Activated CD4-positive, CD25-positive, alpha-beta regulatory T cell treated with anti-CD3 and anti-CD28 coated beads, Interleukin-2, amount 50 U/mL, for 24 hours (primary cell): ENCODE measurements at regions not wholly inside any gene's neighbourhood (a gene's known extent, or its start where the extent isn't known, plus 50 kb on each side); places are given as distances from the start of the nearest gene placed in this dataset.

Source experiments
- ATAC-seq, 2 donors: fragments of 150-1000 bp; cut with Tn5 transposase; one replicate each; pipeline ENCODE4 v1.10.0; 2021; ENCODE audit warnings: mild to moderate bottlenecking in 1 of 2, moderate library complexity in 1 of 2

DNA sequence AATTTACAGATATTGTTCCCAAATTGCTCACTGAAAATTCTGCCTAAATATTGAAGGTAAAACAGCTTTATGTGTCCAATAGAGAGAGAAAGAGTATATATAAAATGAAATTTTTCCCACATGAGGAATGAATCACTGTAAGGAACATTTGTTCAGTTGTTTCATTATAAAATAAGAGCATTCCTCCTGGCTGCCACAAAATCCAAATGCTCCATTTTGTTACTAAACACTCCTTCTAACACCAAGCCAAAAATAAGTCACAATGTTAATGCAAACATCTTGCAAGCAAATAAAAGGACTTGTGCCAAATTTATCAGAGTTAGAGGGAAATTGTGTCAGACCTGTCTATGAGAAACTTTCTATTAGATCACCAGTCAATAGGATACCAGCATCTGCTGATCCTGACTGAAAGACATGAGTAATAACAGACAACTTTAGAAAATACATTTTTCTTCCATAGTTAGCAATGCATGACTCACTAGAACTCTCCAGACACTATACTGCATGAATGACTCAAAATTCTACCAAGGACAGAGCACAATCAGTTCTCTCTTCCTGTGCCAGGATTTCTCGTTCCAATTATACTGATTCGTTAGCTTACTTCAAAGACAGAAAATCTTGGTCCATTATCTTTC lies 83.5 kb upstream of the FNDC3A start:
- peak; percentile 98 to 99 for ATAC-seq

DNA sequence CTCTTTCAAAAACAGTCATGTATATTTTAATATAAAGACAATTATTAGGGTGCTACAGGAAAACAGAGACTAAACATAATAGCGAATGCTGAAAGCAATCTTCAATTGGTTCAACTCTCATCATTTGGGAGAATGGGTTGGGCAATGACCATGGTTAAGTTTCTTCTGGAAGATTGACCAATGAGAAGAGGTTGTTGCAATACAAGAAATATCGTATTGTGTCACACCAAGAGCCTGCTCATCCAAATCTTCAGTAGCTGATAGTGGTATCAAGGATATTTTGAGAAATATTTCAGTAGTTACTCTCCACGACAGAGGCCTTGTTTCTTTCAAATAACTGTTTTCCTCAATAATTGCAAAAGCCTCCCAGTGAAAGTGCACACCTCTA lies 83.0 kb upstream of the FNDC3A start:
- ATAC-seq: no peak

DNA sequence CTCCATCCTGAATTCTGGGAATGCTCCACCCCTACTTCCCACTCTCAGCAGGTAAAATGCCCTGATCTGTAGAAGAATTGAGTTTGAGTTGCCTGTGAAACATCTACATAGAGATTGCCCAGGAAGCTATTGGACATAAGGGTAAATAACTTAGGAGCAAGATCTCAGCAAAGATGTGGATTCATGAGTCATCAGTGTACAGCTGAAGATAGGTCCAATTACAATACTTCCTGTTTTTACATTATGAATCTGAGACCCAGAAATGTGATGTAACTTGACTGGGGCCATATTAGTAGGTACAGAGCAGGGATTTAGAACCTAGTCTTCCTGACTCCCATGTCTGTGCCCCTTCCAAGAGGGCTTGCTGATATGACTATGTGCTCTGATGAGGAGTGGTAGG lies 79.4 kb upstream of the FNDC3A start:
- no peak for ATAC-seq

DNA sequence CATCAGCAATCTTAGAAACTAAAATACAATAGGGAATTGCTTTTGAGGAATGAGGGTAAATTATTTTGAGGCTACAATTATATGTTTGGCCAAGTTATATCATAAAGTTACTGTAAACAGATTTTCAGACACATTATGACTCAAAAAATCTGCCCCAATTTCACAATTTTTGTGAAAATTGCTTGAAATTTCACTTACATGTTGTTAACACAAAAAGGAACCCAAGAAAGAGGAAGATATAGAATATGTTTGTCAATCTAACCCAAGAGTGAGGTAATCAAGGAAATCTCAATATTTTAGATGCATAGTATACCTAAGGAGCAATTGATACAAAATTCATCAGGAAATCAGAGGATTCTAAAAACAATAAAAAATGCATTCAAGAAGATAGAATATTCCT lies 73.9 kb upstream of the FNDC3A start:
- ATAC-seq: no peak

DNA sequence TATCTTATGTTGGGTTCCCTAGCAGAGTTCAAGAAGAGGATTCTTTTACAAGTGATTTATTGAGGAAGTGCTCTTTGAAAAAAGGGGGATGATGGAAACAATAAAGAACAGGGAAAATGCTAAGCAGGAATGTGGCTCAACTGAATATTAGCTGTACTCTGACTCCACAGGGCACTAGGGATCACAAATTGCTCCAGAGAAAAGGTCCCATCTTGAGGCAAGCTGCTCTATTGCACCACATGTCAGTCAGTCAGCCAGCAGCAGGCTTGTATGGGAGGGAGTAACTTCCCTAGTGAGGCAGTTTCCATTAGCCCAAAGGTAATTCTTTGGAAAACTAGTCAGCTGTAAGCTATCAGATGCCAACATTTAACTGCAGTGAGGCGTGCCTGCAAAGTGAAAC lies 73.3 kb upstream of the FNDC3A start:
- ATAC-seq: no peak

DNA sequence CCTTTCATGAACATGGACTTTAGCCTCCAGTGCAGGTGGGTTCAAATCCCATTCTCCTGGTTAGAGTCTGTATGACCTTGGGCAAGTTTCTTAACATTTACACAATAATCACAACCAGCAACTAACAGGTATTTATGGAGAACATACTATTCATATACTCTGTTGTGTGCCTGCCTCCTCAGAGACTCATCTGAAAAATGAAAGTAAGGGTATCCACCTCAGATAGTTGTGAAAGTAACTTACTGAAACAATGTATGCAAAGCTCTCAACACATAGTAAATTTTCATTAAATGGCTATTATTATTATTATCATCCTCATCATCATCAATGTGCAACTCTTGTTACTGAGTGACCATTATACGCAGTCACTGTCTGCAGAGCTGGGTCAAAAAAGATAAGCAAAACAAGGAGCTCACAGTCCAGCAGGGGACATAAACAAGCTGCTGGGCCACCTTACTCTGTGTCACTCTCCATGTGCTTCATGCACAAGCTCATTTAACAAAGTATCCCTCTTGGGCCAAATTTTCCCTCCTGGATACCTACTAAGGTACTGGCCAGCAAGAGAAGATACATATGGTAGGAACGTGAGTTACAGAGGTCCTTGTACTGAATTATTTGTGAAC lies 70.9 kb upstream of the FNDC3A start:
- ATAC-seq: peak in 1 of 2 donors; percentile 58

DNA sequence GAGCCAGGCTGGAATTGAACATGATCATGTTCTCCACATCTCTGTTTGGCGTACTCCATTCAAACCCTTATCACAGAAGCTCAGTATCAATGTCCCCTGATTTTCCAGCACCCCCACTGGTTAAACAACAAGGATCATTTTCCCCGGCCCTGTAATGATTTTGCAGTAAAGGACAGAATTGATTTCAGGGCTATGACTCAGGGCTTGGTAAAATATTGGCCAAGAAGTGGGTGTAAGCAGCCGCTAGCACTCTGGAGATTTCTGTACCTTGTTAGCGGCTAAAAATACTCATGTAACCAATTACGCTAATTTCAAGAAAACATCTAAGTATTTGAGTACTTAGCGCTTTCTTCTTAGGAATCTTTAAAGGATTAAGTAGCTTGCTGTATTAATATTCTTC lies 69.5 kb upstream of the FNDC3A start:
- peak in 1 of 2 donors; percentile 30 for ATAC-seq

DNA sequence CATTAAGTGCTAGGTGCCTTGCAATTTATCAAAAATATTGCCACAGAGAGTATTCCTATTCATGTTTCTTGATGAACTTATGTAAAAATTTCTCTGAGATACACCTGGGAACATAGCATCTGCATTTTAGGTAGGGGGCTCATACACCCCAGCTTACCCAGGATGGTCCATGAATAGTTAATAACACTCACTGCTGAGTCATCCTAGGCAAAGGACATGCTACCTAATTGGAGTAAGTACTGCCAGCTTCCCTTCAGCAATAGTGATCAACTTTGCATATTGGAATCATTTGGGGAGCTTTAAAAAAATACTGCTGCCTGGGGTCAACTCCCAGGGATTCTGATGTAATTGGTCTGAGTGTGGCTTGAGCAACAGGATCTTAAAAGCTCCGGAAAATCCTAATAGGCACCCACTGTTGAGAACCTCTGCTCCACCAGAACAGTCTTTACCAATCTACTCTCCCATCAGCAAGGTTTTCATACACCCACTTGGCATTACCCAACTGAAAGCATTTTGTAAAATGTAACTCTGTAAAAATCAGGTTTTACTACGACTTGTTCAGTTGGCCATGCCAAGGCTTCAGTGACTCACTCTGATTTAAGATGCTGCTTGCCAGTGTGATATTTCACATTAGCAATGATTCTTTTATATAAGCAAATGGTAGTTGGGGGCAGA lies 67.2 kb upstream of the FNDC3A start:
- no peak for ATAC-seq

DNA sequence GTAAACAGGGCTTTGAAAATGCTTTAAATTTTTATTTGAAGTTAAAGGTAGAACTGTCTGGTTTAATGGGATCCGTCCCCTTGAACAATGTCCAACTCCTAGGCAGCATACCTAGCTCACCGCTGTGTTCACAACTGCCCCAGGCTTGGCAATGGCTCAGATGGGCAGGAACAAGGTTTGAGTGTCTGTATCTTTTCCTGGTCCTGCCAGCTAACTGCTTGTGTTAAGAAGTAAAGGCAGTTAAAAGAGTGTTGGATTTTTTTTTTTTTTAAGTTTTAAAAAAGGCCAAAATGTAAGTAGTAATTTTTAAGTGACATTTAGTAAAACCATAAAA lies 66.7 kb upstream of the FNDC3A start:
- ATAC-seq: no peak

DNA sequence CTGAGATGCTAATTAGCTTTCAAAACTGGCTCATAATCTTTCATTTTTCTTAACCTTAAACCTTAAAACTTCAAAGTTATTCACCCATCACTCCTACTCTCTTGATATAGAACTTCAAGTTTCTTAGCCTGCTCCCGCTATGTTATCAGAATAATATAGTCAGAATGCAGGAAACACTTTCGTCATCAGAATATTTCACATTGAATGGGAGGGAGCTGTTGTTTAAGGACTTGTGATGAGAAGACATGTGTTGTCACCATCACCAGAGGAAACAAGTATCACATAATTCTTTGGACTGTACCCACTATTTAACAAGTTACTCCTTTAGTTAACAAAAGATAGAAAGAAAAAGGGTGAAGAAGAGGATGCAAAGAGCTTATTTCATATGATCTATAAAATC lies 65.0 kb upstream of the FNDC3A start:
- ATAC-seq: no peak

DNA sequence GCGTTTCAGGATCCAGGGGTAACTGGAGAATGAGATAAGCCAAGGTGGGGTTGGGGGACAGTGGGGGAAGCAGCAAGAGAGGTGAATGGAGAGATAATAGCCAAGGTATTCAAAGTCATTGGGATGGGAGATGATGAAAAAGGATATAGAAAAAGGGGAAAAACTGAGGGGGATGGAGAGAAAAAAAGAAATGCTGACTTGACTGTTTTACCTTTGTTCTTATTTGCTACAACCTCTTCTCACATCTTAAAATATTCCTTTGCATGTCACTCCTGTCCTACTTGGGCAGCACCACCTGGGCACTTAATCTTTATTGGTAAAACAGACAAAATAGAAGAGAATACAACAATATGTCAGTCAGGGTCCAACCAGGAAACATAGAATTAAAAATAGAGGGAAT lies 56.0 kb upstream of the FNDC3A start:
- ATAC-seq: no peak

DNA sequence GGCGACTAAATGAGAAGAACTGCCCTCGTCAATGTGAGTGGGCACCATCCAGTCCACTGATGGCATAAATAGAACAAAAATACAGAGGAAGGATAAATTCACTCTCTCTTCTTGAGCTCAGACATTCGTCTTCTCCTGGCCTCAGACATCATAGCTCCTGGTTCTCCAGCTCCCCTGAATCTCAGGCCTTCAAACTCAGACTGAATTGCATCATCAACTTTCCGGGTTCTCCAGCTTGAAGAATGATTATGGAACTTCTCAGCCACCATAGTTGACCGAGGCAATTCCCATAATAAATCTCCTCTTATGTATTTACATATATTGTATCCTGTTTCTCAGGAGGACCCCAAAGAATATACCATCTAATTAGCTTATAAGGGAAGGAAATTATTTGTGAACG lies 55.0 kb upstream of the FNDC3A start:
- ATAC-seq: no peak

DNA sequence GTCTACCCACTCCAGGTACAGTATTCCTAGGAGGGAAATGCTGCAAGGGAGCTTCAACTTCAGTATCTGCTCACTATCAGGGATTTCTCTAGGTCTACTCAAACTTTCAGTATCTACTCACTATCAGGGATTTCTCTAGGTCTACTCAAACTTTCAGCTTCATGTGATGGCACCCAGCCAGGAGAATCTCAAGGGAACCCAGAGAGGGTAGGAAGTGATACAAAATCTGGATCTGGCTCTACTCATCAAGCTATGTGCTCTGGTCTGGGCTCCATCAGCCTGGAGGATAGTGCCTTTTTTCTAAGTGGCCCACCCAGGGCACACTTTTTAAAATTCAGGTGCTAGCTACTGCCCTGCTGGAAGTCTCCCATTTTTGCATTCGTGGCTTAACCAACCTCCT lies 52.3 kb upstream of the FNDC3A start:
- no peak for ATAC-seq

DNA sequence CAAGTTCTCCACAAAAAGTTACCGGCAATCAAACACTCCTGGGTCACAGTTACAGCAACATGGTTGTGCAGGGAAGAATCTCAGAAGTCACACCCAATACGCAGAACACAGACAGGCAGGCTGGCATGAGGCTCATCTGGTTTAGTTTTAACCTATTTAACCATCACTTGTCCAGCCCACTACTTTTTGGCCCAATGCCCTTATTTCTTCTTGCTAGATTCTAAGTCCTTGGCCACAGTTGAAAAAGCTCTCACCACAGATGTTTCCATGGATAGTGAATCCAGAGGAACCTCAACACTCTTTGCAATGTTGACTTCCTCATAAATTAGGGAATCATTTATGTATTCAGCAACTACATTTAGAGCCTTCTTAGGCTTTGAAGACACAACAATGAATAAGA lies 50.7 kb upstream of the FNDC3A start:
- no peak for ATAC-seq
